Mucosa of descending colon (tissue), 3 donors: ENCODE measurements at regions not wholly inside any gene's neighbourhood (a gene's known extent, or its start where the extent isn't known, plus 50 kb on each side); places are given as distances from the start of the nearest gene placed in this dataset.

Experiments
- ATAC-seq: fragments of 200-7000 bp; cut with Tn5 transposase; one replicate; pipeline ENCODE4 v1.9.1; 2020; ENCODE audit warnings: mild to moderate bottlenecking, moderate library complexity
- DNase-seq, 3 donors: peaks; one replicate each; pipeline ENCODE4 v3.0.0-alpha.2; 2020
- H3K36me3 ChIP-seq: fragments of 200-600 bp; one replicate; pipeline ENCODE4 v1.8.0; 2021; ENCODE audit warnings: low read depth, mild to moderate bottlenecking
- H3K4me1 ChIP-seq: fragments of 200-600 bp; one replicate; pipeline ENCODE4 v1.8.0; 2021; ENCODE audit warnings: low read depth, mild to moderate bottlenecking
- H3K4me3 ChIP-seq: fragments of 200-600 bp; one replicate; pipeline ENCODE4 v1.8.0; 2021; ENCODE audit warnings: mild to moderate bottlenecking
- H3K9me3 ChIP-seq: fragments of 200-600 bp; one replicate; pipeline ENCODE4 v1.8.0; 2021; ENCODE audit warnings: mild to moderate bottlenecking
- intact Hi-C, 2 donors: fragments of 100-400 bp; cut with DNase I in 1 of 2; cut with micrococcal nuclease in 1 of 2; formaldehyde crosslinking; loops; one replicate each; pipeline versions ENCODE4 v1.11.0 to v1.11.1; 2022; cut with DNase I, micrococcal nuclease
- TF ChIP-seq, protein P1 (sequence below): fragments of 200-600 bp; IDR thresholded peaks from one replicate; pipeline ENCODE4 v1.8.0; 2022; ENCODE audit warnings: antibody characterized with exemption, mild to moderate bottlenecking
- donor health status: DM: no; HTN: no; CAD: no; lungs with moderate emphysema.
- donor health status: DM: no; HTN: no; CAD: no.
- donor health status: DM: no; HTN: yes; CAD: no.

DNA sequence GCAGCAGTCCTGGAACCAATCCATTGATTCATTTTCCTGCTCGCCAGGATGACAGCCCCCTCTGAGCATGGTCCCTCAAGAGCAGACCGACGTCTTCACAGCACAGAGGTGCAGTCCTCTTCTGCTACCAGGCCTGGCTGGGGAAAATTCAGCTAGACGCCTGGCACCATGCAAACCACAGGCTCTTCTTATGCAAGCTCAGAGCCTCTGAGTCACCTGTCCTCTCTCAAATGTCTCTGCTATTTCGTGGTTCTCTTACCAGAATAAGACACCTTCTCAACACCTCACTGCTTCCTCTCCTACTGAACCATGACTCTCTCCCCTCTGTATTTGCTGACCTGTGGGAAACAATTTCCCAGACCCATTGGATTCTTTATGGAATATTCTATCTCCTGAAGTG, 79.8 kb upstream of the CYRIA start:
- intact Hi-C loops = no loop called here
- Histone ChIP-seq H3K4me1 (no peaks in the 10 kb centered on the region), H3K9me3 (no peaks in the 10 kb centered on the region), H3K36me3 (no peaks in the 10 kb centered on the region), H3K4me3 (no peak overlapping the region)
- no peak for DNase-seq
- ATAC-seq = no peak
- TF ChIP-seq, protein P1, sequence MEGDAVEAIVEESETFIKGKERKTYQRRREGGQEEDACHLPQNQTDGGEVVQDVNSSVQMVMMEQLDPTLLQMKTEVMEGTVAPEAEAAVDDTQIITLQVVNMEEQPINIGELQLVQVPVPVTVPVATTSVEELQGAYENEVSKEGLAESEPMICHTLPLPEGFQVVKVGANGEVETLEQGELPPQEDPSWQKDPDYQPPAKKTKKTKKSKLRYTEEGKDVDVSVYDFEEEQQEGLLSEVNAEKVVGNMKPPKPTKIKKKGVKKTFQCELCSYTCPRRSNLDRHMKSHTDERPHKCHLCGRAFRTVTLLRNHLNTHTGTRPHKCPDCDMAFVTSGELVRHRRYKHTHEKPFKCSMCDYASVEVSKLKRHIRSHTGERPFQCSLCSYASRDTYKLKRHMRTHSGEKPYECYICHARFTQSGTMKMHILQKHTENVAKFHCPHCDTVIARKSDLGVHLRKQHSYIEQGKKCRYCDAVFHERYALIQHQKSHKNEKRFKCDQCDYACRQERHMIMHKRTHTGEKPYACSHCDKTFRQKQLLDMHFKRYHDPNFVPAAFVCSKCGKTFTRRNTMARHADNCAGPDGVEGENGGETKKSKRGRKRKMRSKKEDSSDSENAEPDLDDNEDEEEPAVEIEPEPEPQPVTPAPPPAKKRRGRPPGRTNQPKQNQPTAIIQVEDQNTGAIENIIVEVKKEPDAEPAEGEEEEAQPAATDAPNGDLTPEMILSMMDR = no peak

GRCh38 chr2:16744521-16744920, 78.9 kb upstream of the CYRIA start:
- TF ChIP-seq, protein P1 = no peak
- ATAC-seq (no peak), DNase-seq (no peak)
- intact Hi-C loops = no loop called here
- Histone ChIP-seq H3K4me3 (no peak overlapping the region), H3K4me1 (no peaks in the 10 kb centered on the region), H3K9me3 (no peaks in the 10 kb centered on the region), H3K36me3 (no peaks in the 10 kb centered on the region)

DNA sequence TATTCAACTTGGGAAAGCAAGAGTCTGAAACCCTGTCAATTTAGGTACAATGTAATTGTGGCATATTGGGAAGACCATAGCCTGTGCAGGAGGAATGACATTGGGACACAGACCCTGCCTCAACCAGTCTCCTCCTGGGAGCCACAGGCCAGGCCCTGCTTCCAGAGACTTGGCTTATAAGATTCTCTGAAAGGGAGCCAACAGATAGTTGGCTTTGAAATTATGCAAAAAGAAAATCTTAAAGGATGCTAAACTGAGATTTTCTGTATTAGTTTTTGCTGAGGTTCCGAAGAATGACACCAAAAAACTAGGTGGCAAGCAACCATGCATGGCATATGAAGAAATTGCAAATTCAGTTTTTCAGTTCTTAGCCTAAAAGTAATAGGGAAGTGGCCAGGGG, 76.4 kb upstream of the CYRIA start:
- H3K9me3 ChIP-seq = no peaks in the 10 kb centered on the region
- H3K4me3 ChIP-seq = no peak overlapping the region
- intact Hi-C loops = no loop called here
- H3K36me3 ChIP-seq = no peaks in the 10 kb centered on the region
- no peaks in the 10 kb centered on the region for H3K4me1 ChIP-seq
- ATAC-seq (no peak), DNase-seq (no peak)
- TF ChIP-seq, protein P1 = no peak

GRCh38 chr2:16741498-16741897, 75.9 kb upstream of the CYRIA start:
- ATAC-seq (no peak), DNase-seq (no peak)
- H3K4me3 ChIP-seq = no peak overlapping the region
- no peaks in the 10 kb centered on the region for H3K36me3 ChIP-seq
- TF ChIP-seq, protein P1 = no peak
- H3K4me1 ChIP-seq = no peaks in the 10 kb centered on the region
- H3K9me3 ChIP-seq = no peaks in the 10 kb centered on the region
- intact Hi-C loops = no loop called here

- intact Hi-C loops = no loop called here
- ATAC-seq (no peak), DNase-seq (no peak)
- H3K36me3 ChIP-seq = no peaks in the 10 kb centered on the region
- TF ChIP-seq, protein P1 = no peak
- H3K4me1 ChIP-seq = no peaks in the 10 kb centered on the region
- H3K9me3 ChIP-seq = no peaks in the 10 kb centered on the region
- no peak overlapping the region for H3K4me3 ChIP-seq
Measured at GRCh38 chr2:16739778-16740581, 74.3 kb upstream of the CYRIA start.
